H1 (cell line): ENCODE measurements at regions not wholly inside any gene's neighbourhood (a gene's known extent, or its start where the extent isn't known, plus 50 kb on each side); places are given as distances from the start of the nearest gene placed in this dataset.

ENCODE experiments used
- CTCF ChIA-PET: fragments of 300-600 bp; sonication (Branson Sonifier 250); formaldehyde crosslinking; loops from one replicate; lab custom pipeline; 2021; ENCODE audit not compliant: partially characterized antibody; lab: Charles Lee
- POLR2A ChIA-PET: fragments of 300-600 bp; sonication (Branson Sonifier 250); formaldehyde crosslinking; loops from one replicate; lab custom pipeline; 2021; ENCODE audit warnings: inconsistent platforms; ENCODE audit not compliant: partially characterized antibody; lab: Charles Lee
- DNase-seq, 2 experiments: peaks; one replicate each; pipeline versions ENCODE4 v3.0.0 to v3.0.0-alpha.2; 2010 to 2022; ENCODE audit warnings: low spot score in 2 of 2, low read depth in 1 of 2, mixed read lengths in 1 of 2
- FAIRE-seq: peaks from 2 replicates; lab custom pipeline; 2011; peaks lifted over from hg19 to GRCh38; lab: Jason Lieb, UNC
- H2AFZ ChIP-seq: 2 replicates; pipeline ENCODE4 v1.8.1; 2012; ENCODE audit warnings: low read length, inconsistent platforms
- H2AK5ac ChIP-seq: 2 replicates; pipeline ENCODE4 v1.6.1; 2013; ENCODE audit warnings: low read depth, low read length
- H2BK120ac ChIP-seq: replicated peaks from 2 replicates; pipeline ENCODE3; 2013; ENCODE audit warnings: low read depth, low read length, inconsistent platforms
- H2BK12ac ChIP-seq: 2 replicates; pipeline ENCODE4 v1.6.1; 2013; ENCODE audit warnings: low read depth, low read length
- H2BK15ac ChIP-seq: 2 replicates; pipeline ENCODE4 v1.6.1; 2013; ENCODE audit warnings: low read length
- H2BK20ac ChIP-seq: 2 replicates; pipeline ENCODE4 v1.6.1; 2013; ENCODE audit warnings: low read length
- H2BK5ac ChIP-seq: 2 replicates; pipeline ENCODE4 v1.6.1; 2013; ENCODE audit warnings: low read depth, low read length
- H3K14ac ChIP-seq: 2 replicates; pipeline ENCODE4 v1.6.1; 2013; ENCODE audit warnings: inconsistent platforms; ENCODE audit not compliant: insufficient read length
- H3K18ac ChIP-seq: 2 replicates; pipeline ENCODE4 v1.6.1; 2013; ENCODE audit warnings: low read length; ENCODE audit errors: extremely low read depth
- H3K23ac ChIP-seq: 2 replicates; pipeline ENCODE4 v1.6.1; 2013; ENCODE audit warnings: inconsistent platforms; ENCODE audit not compliant: insufficient read length
- H3K23me2 ChIP-seq: 2 replicates; pipeline ENCODE4 v1.6.1; 2013; ENCODE audit warnings: low read depth, low read length
- H3K27ac ChIP-seq: 2 replicates; pipeline ENCODE4 v1.6.1; 2011; ENCODE audit warnings: low read depth, low read length, inconsistent platforms
- H3K27me3 ChIP-seq, 4 experiments: replicated peaks in 1 of 4; 1 replicate in 1 of 4; 2 replicates in 3 of 4; pipeline versions ENCODE4 v1.6.1 to v1.8.1; 2011 to 2013; ENCODE audit warnings: low read length in 3 of 4, mild to moderate bottlenecking in 3 of 4, inconsistent platforms in 2 of 4, mixed read lengths in 2 of 4, moderate library complexity in 1 of 4; ENCODE audit not compliant: control insufficient read depth in 3 of 4, insufficient read depth in 3 of 4; ENCODE audit errors: extremely low read depth in 1 of 4
- H3K36me3 ChIP-seq, 4 experiments: 2 replicates each; pipeline versions ENCODE4 v1.6.1 to v1.8.1; 2011 to 2013; ENCODE audit warnings: mild to moderate bottlenecking in 4 of 4, low read length in 3 of 4, moderate library complexity in 2 of 4, control low read depth in 1 of 4, inconsistent platforms in 1 of 4; ENCODE audit not compliant: insufficient read depth in 4 of 4, control insufficient read depth in 2 of 4
- H3K4ac ChIP-seq: replicated peaks from 2 replicates; pipeline ENCODE3; 2013; ENCODE audit warnings: low read length, low read depth, mixed read lengths, inconsistent platforms; ENCODE audit not compliant: insufficient read length
- H3K4me1 ChIP-seq, 4 experiments: replicated peaks in 1 of 4; 1 replicate in 1 of 4; 2 replicates in 3 of 4; pipeline versions ENCODE4 v1.6.1 to v1.8.1; 2011 to 2013; ENCODE audit warnings: low read length in 3 of 4, inconsistent platforms in 2 of 4, mixed read lengths in 1 of 4; ENCODE audit not compliant: insufficient read depth in 4 of 4, control insufficient read depth in 3 of 4
- H3K4me2 ChIP-seq, 2 experiments: 2 replicates each; pipeline versions ENCODE4 v1.6.1 to v1.8.1; 2011 to 2013; ENCODE audit warnings: low read depth in 2 of 2, low read length in 2 of 2, control low read depth in 1 of 2, inconsistent platforms in 1 of 2, mild to moderate bottlenecking in 1 of 2; ENCODE audit not compliant: insufficient read depth in 1 of 2
- H3K4me3 ChIP-seq, 4 experiments: fragments of 200-600, 300-600 bp in 1 of 4; sonication (generic), shearing (Covaris generic), sonication (Bioruptor Twin) in 1 of 4; 2 replicates each; pipeline versions ENCODE4 v1.5.1 to v1.8.1; 2011 to 2016; ENCODE audit warnings: low read length in 4 of 4, low read depth in 3 of 4, control low read depth in 2 of 4, inconsistent platforms in 2 of 4, mild to moderate bottlenecking in 2 of 4, mixed read lengths in 1 of 4, moderate library complexity in 1 of 4; ENCODE audit not compliant: insufficient read depth in 2 of 4; ENCODE audit errors: extremely low read depth in 1 of 4
- H3K56ac ChIP-seq: replicated peaks from 2 replicates; pipeline ENCODE3; 2013; ENCODE audit warnings: low read depth, mild to moderate bottlenecking, mixed read lengths, low read length, inconsistent platforms; ENCODE audit not compliant: insufficient read length
- H3K79me1 ChIP-seq: 2 replicates; pipeline ENCODE4 v1.6.1; 2013; ENCODE audit warnings: low read depth, low read length, control low read depth
- H3K79me2 ChIP-seq, 2 experiments: 2 replicates each; pipeline versions ENCODE4 v1.6.1 to v1.8.1; 2012 to 2013; ENCODE audit warnings: low read length in 2 of 2, mild to moderate bottlenecking in 2 of 2, inconsistent platforms in 1 of 2; ENCODE audit not compliant: insufficient read depth in 2 of 2, control insufficient read depth in 1 of 2
- H3K9ac ChIP-seq, 4 experiments: replicated peaks in 1 of 4; 1 replicate in 1 of 4; 2 replicates in 3 of 4; pipeline versions ENCODE4 v1.6.1 to v1.8.1; 2011 to 2013; ENCODE audit warnings: low read depth in 3 of 4, low read length in 3 of 4, control low read depth in 2 of 4, mild to moderate bottlenecking in 2 of 4, moderate library complexity in 2 of 4, inconsistent platforms in 1 of 4; ENCODE audit errors: extremely low read depth in 1 of 4
- H3K9me3 ChIP-seq, 2 experiments: 2 replicates each; pipeline versions ENCODE4 v1.6.1 to v1.8.1; 2012 to 2013; ENCODE audit warnings: mild to moderate bottlenecking in 2 of 2, moderate library complexity in 2 of 2, control low read depth in 1 of 2, inconsistent platforms in 1 of 2, low read depth in 1 of 2, low read length in 1 of 2, mixed read lengths in 1 of 2; ENCODE audit not compliant: insufficient read depth in 2 of 2
- H4K20me1 ChIP-seq, 2 experiments: replicated peaks in 1 of 2; 2 replicates each; pipeline versions ENCODE3 to v1.8.1; 2011 to 2013; ENCODE audit warnings: inconsistent platforms in 2 of 2, low read length in 2 of 2, mild to moderate bottlenecking in 1 of 2; ENCODE audit not compliant: insufficient read depth in 2 of 2, control insufficient read depth in 1 of 2
- H4K5ac ChIP-seq: 2 replicates; pipeline ENCODE4 v1.6.1; 2013; ENCODE audit warnings: low read length, low read depth, mixed read lengths, inconsistent platforms; ENCODE audit not compliant: insufficient read length
- H4K8ac ChIP-seq: 2 replicates; pipeline ENCODE4 v1.8.0; 2013; ENCODE audit warnings: mild to moderate bottlenecking, moderate library complexity, low read length, inconsistent platforms; ENCODE audit not compliant: insufficient read depth; ENCODE audit errors: extremely low read depth
- H4K91ac ChIP-seq: replicated peaks from 2 replicates; pipeline ENCODE3; 2013; ENCODE audit warnings: low read length, mixed read lengths, inconsistent platforms; ENCODE audit not compliant: insufficient read length
- JUND ChIP-seq: IDR thresholded peaks from 2 replicates; pipeline ENCODE4 v1.6.1; 2011; ENCODE audit warnings: mild to moderate bottlenecking, improper control_type of control experiment, low read length
- POU5F1 ChIP-seq: IDR thresholded peaks from 2 replicates; pipeline ENCODE4 v1.6.1; 2011; ENCODE audit warnings: low read depth, mild to moderate bottlenecking, low read length, moderate library complexity
- SUZ12 ChIP-seq: fragments of 200-600 bp; sonication (generic); IDR thresholded peaks from 2 replicates; pipeline ENCODE4 v1.6.1; 2012; ENCODE audit warnings: mild to moderate bottlenecking, inconsistent platforms, low read length, moderate library complexity, mixed read lengths
- WGBS, 2 experiments: shearing (Covaris generic) in 1 of 2; methylation state at CpG; one replicate each; pipeline versions ENCODE4 v1.1.6 to v1.1.7; 2013 to 2015; ENCODE audit warnings: low lambda C conversion rate in 2 of 2, mixed read lengths in 2 of 2, inconsistent platforms in 1 of 2, low coverage in 1 of 2, missing lambda C conversion rate in 1 of 2; ENCODE audit not compliant: insufficient replicate concordance in 2 of 2, insufficient coverage in 1 of 2, insufficient read length in 1 of 2; ENCODE audit errors: extremely low coverage in 1 of 2, missing lambda C conversion rate in 1 of 2; 5-methylcytosine and 5-hydroxymethylcytosine counted together

- H3K18ac ChIP-seq: no peak overlapping the region
- H4K8ac ChIP-seq: no peak overlapping the region
- no peak overlapping the region for H3K27ac ChIP-seq
- DNase-seq (no peak), FAIRE-seq (no peak)
- no peak overlapping the region for H2BK20ac ChIP-seq
- WGBS, 2 experiments: 89% methylated on average over 2 of the region's 2 CpGs; no CpG with 5 or more reads in 1 of the 2 experiments
- no peak overlapping the region for H3K23ac ChIP-seq
- no peaks in the 10 kb centered on the region for H3K9me3 ChIP-seq
- H2BK15ac ChIP-seq: no peak overlapping the region
- H2AK5ac ChIP-seq: no peak overlapping the region
- no peak overlapping the region for H2BK12ac ChIP-seq
- H4K91ac ChIP-seq: no peak overlapping the region
- H3K27me3 ChIP-seq: no peaks in the 10 kb centered on the region
- no peaks in the 10 kb centered on the region for H3K79me1 ChIP-seq
- POLR2A ChIA-PET: no interaction called here
- no peaks in the 10 kb centered on the region for H3K4me1 ChIP-seq
- H4K20me1 ChIP-seq: no peaks in the 10 kb centered on the region
- no peaks in the 10 kb centered on the region for H3K36me3 ChIP-seq
- TF ChIP-seq POU5F1 (no peak), JUND (no peak), SUZ12 (no peak)
- CTCF ChIA-PET: no interaction called here
- H4K5ac ChIP-seq: no peak overlapping the region
- H3K9ac ChIP-seq: no peak overlapping the region
- H3K23me2 ChIP-seq: no peaks in the 10 kb centered on the region
- no peak overlapping the region for H3K4me3 ChIP-seq
- no peak overlapping the region for H2BK120ac ChIP-seq
- H3K4me2 ChIP-seq: no peak overlapping the region
- H2AFZ ChIP-seq: no peak overlapping the region
- H2BK5ac ChIP-seq: no peak overlapping the region
- H3K56ac ChIP-seq: no peak overlapping the region
- H3K79me2 ChIP-seq: no peaks in the 10 kb centered on the region
- H3K14ac ChIP-seq: no peak overlapping the region
- no peak overlapping the region for H3K4ac ChIP-seq
Measured at GRCh38 chr14:30427401-30427800, 131.6 kb upstream of the G2E3 start.
